H9 (cell line): ENCODE measurements at regions not wholly inside any gene's neighbourhood (a gene's known extent, or its start where the extent isn't known, plus 50 kb on each side); places are given as distances from the start of the nearest gene placed in this dataset.

Source experiments
- DNase-seq: peaks from one replicate; pipeline ENCODE4 v3.0.0-alpha.2; 2017
- H2AFZ ChIP-seq: one replicate; pipeline ENCODE4 v1.6.1; 2013; ENCODE audit warnings: mild to moderate bottlenecking, low read length, control low read depth, moderate library complexity
- H2AK5ac ChIP-seq: 2 replicates; pipeline ENCODE4 v1.6.1; 2013; ENCODE audit warnings: low read length, control low read depth, mixed read lengths; ENCODE audit not compliant: insufficient read length
- H2BK120ac ChIP-seq: one replicate; pipeline ENCODE4 v1.6.1; 2013; ENCODE audit warnings: low read depth, mild to moderate bottlenecking, low read length, control low read depth, inconsistent platforms; ENCODE audit not compliant: poor library complexity, severe bottlenecking
- H2BK12ac ChIP-seq: 2 replicates; pipeline ENCODE4 v1.6.1; 2013; ENCODE audit warnings: low read length, control low read depth, mixed read lengths, low read depth; ENCODE audit not compliant: insufficient read length
- H2BK15ac ChIP-seq: 2 replicates; pipeline ENCODE4 v1.6.1; 2013; ENCODE audit warnings: low read depth, low read length, control low read depth
- H2BK20ac ChIP-seq: one replicate; pipeline ENCODE4 v1.6.1; 2013; ENCODE audit warnings: low read depth, mild to moderate bottlenecking, low read length, control low read depth, inconsistent platforms; ENCODE audit not compliant: poor library complexity, severe bottlenecking
- H2BK5ac ChIP-seq: 2 replicates; pipeline ENCODE4 v1.6.1; 2013; ENCODE audit warnings: low read length, control low read depth, mixed read lengths; ENCODE audit not compliant: insufficient read length
- H3K14ac ChIP-seq: 2 replicates; pipeline ENCODE4 v1.6.1; 2013; ENCODE audit warnings: low read length, control low read depth; ENCODE audit not compliant: insufficient read depth
- H3K18ac ChIP-seq: 2 replicates; pipeline ENCODE4 v1.6.1; 2013; ENCODE audit warnings: low read depth, mild to moderate bottlenecking, mixed read lengths, low read length, control low read depth; ENCODE audit not compliant: insufficient read length
- H3K23ac ChIP-seq: 2 replicates; pipeline ENCODE4 v1.6.1; 2013; ENCODE audit warnings: low read length, control low read depth, mixed read lengths, low read depth; ENCODE audit not compliant: insufficient read length
- H3K23me2 ChIP-seq: 2 replicates; pipeline ENCODE4 v1.6.1; 2013; ENCODE audit warnings: low read depth, mild to moderate bottlenecking, mixed read lengths, low read length, control low read depth; ENCODE audit not compliant: insufficient read length, poor library complexity, severe bottlenecking
- H3K27ac ChIP-seq: 2 replicates; pipeline ENCODE4 v1.5.1; 2013; ENCODE audit warnings: low read length, control low read depth, mixed read lengths, low read depth; ENCODE audit not compliant: insufficient read length
- H3K27me3 ChIP-seq: 2 replicates; pipeline ENCODE4 v1.6.1; 2013; ENCODE audit warnings: low read length, control low read depth, inconsistent platforms; ENCODE audit not compliant: insufficient read depth
- H3K4ac ChIP-seq: 2 replicates; pipeline ENCODE4 v1.6.1; 2013; ENCODE audit warnings: low read depth, mild to moderate bottlenecking, control low read depth, inconsistent platforms, low read length, moderate library complexity
- H3K4me1 ChIP-seq: 2 replicates; pipeline ENCODE4 v1.6.1; 2013; ENCODE audit warnings: low read length, control low read depth, inconsistent platforms; ENCODE audit not compliant: insufficient read depth
- H3K4me2 ChIP-seq: 2 replicates; pipeline ENCODE4 v1.6.1; 2013; ENCODE audit warnings: low read length, control low read depth, mixed read lengths; ENCODE audit not compliant: insufficient read length, insufficient read depth
- H3K56ac ChIP-seq: 2 replicates; pipeline ENCODE4 v1.6.1; 2013; ENCODE audit warnings: low read depth, mild to moderate bottlenecking, mixed read lengths, low read length, control low read depth; ENCODE audit not compliant: insufficient read length
- H3K79me1 ChIP-seq: 2 replicates; pipeline ENCODE4 v1.6.1; 2013; ENCODE audit warnings: low read depth, mild to moderate bottlenecking, moderate library complexity, low read length, control low read depth, inconsistent platforms; ENCODE audit not compliant: insufficient read depth, poor library complexity, severe bottlenecking
- H3K79me2 ChIP-seq: 2 replicates; pipeline ENCODE4 v1.6.1; 2013; ENCODE audit warnings: low read length, control low read depth, inconsistent platforms; ENCODE audit not compliant: insufficient read depth
- H3K9ac ChIP-seq: 2 replicates; pipeline ENCODE4 v1.6.1; 2013; ENCODE audit warnings: low read length, control low read depth, mixed read lengths; ENCODE audit not compliant: insufficient read length; ENCODE audit errors: extremely low read depth
- H3K9me3 ChIP-seq: one replicate; pipeline ENCODE4 v1.6.1; 2013; ENCODE audit warnings: low read depth, low read length, inconsistent platforms; ENCODE audit not compliant: control insufficient read depth
- H3T11ph ChIP-seq: one replicate; pipeline ENCODE4 v1.6.1; 2013; ENCODE audit warnings: mild to moderate bottlenecking, low read length, control low read depth, inconsistent platforms
- H4K20me1 ChIP-seq: one replicate; pipeline ENCODE4 v1.6.1; 2013; ENCODE audit not compliant: control insufficient read depth, insufficient read length, insufficient read depth
- H4K5ac ChIP-seq: 2 replicates; pipeline ENCODE4 v1.6.1; 2013; ENCODE audit warnings: low read depth, mild to moderate bottlenecking, mixed read lengths, low read length, control low read depth; ENCODE audit not compliant: insufficient read length
- H4K8ac ChIP-seq: replicated peaks from 2 replicates; pipeline ENCODE4 v1.6.1; 2013; ENCODE audit warnings: low read length, control low read depth, mixed read lengths, low read depth; ENCODE audit not compliant: insufficient read length
- H4K91ac ChIP-seq: 2 replicates; pipeline ENCODE4 v1.6.1; 2013; ENCODE audit warnings: low read depth, mild to moderate bottlenecking, moderate library complexity, mixed read lengths, low read length, control low read depth; ENCODE audit not compliant: insufficient read length
- H3K27ac Mint-ChIP-seq, 3 experiments: 2 replicates in 2 of 3; 3 replicates in 1 of 3; pipeline ENCODE4 v1.8.0; 2020 to 2021; ENCODE audit warnings: mixed read lengths in 3 of 3, mild to moderate bottlenecking in 1 of 3, moderate library complexity in 1 of 3
- H3K27me3 Mint-ChIP-seq: 2 replicates; pipeline ENCODE4 v1.8.0; 2021; ENCODE audit warnings: low read depth, mild to moderate bottlenecking, moderate library complexity, mixed read lengths
- H3K36me3 Mint-ChIP-seq, 3 experiments: 2 replicates in 2 of 3; 3 replicates in 1 of 3; pipeline ENCODE4 v1.8.0; 2020 to 2021; ENCODE audit warnings: low read depth in 3 of 3, mixed read lengths in 3 of 3; ENCODE audit not compliant: insufficient read depth in 1 of 3
- H3K4me1 Mint-ChIP-seq, 2 experiments: 2 replicates each; pipeline ENCODE4 v1.8.0; 2020; ENCODE audit warnings: mixed read lengths in 2 of 2
- H3K4me3 Mint-ChIP-seq, 2 experiments: 2 replicates in 1 of 2; 3 replicates in 1 of 2; pipeline ENCODE4 v1.8.0; 2020 to 2021; ENCODE audit warnings: mild to moderate bottlenecking in 2 of 2, mixed read lengths in 2 of 2, moderate library complexity in 1 of 2
- H3K9me3 Mint-ChIP-seq, 2 experiments: 2 replicates in 1 of 2; 3 replicates in 1 of 2; pipeline ENCODE4 v1.8.0; 2020; ENCODE audit warnings: mild to moderate bottlenecking in 2 of 2, mixed read lengths in 2 of 2, moderate library complexity in 1 of 2
- WGBS: extraction: QIAGEN DNeasy Blood & Tissue Kit; methylation state at CpG from one replicate; pipeline ENCODE4 v1.1.7; 2013; ENCODE audit warnings: missing lambda C conversion rate, low lambda C conversion rate, mixed read lengths; ENCODE audit not compliant: insufficient read length; ENCODE audit errors: extremely low coverage; 5-methylcytosine and 5-hydroxymethylcytosine counted together
- TF ChIP-seq, protein P1 (sequence below): fragments of 200-600 bp; sonication (generic); conservative IDR thresholded peaks from 3 replicates; pipeline ENCODE4 v1.8.0; 2021; ENCODE audit warnings: antibody characterized with exemption, mild to moderate bottlenecking

DNA sequence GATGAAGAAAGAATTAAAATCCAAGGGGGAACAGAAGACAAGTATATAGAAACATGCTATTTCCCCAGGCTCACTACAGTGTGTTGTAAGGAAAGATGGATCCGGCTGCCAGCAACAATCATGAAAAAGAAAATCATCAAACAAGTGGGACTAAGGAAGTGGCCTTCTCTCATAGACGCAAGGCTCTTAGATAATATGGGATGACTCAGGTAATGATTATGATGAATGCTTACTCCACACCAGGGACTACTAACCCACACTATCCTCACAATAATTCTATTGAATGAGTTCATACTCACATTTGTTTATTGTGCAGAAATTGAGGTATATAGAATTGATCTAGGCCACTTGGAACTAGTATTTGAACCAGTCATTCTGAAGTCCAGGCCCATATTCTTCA is 111.2 kb upstream of the BET1 start:
- DNase-seq = no peak
- Histone ChIP-seq H2AFZ (no peak overlapping the region), H3K4ac (no peak overlapping the region), H3K79me1 (no peaks in the 10 kb centered on the region), H2AK5ac (no peak overlapping the region), H2BK20ac (no peak overlapping the region), H3K18ac (no peak overlapping the region), H4K8ac (no peak overlapping the region), H4K91ac (no peak overlapping the region), H3K79me2 (no peaks in the 10 kb centered on the region), H3K4me1 (no peaks in the 10 kb centered on the region), H3K4me2 (no peak overlapping the region), H2BK12ac (no peak overlapping the region), H3K9ac (no peak overlapping the region), H3K9me3 (no peaks in the 10 kb centered on the region), H4K20me1 (no peaks in the 10 kb centered on the region), H4K5ac (no peak overlapping the region), H3K23ac (no peak overlapping the region), H3K23me2 (no peaks in the 10 kb centered on the region), H3K27me3 (no peaks in the 10 kb centered on the region), H3T11ph (no peak overlapping the region), H3K27ac (no peak overlapping the region), H3K56ac (no peak overlapping the region), H2BK15ac (no peak overlapping the region), H2BK120ac (no peak overlapping the region), H2BK5ac (no peak overlapping the region), H3K14ac (no peak overlapping the region)
- no peak overlapping the region for H3K4me3 Mint-ChIP-seq
- H3K27me3 Mint-ChIP-seq = no peaks in the 10 kb centered on the region
- H3K36me3 Mint-ChIP-seq = no peaks in the 10 kb centered on the region
- no peak overlapping the region for H3K27ac Mint-ChIP-seq
- H3K9me3 Mint-ChIP-seq = no peaks in the 10 kb centered on the region
- no peaks in the 10 kb centered on the region for H3K4me1 Mint-ChIP-seq
- TF ChIP-seq, protein P1, sequence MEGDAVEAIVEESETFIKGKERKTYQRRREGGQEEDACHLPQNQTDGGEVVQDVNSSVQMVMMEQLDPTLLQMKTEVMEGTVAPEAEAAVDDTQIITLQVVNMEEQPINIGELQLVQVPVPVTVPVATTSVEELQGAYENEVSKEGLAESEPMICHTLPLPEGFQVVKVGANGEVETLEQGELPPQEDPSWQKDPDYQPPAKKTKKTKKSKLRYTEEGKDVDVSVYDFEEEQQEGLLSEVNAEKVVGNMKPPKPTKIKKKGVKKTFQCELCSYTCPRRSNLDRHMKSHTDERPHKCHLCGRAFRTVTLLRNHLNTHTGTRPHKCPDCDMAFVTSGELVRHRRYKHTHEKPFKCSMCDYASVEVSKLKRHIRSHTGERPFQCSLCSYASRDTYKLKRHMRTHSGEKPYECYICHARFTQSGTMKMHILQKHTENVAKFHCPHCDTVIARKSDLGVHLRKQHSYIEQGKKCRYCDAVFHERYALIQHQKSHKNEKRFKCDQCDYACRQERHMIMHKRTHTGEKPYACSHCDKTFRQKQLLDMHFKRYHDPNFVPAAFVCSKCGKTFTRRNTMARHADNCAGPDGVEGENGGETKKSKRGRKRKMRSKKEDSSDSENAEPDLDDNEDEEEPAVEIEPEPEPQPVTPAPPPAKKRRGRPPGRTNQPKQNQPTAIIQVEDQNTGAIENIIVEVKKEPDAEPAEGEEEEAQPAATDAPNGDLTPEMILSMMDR = no peak
- no CpG with 5 or more reads among the region's 2 CpGs for WGBS
